Lung (tissue), 11 donors: ENCODE measurements at regions not wholly inside any gene's neighbourhood (a gene's known extent, or its start where the extent isn't known, plus 50 kb on each side); places are given as distances from the start of the nearest gene placed in this dataset.
A peak's percentile ranks its signal among the peaks of the same experiment; 100 is the strongest.

Source experiments
- ATAC-seq: fragments of 200-7000 bp; cut with Tn5 transposase; one replicate; pipeline ENCODE4 v1.9.1; 2020; ENCODE audit warnings: moderate number of reproducible peaks; ENCODE audit not compliant: insufficient read depth, low FRiP score
- DNase-seq, 3 donors: peaks; one replicate each; pipeline ENCODE4 v3.0.0-alpha.2; 2013 to 2017
- H3K27ac ChIP-seq, 2 donors: one replicate each; pipeline ENCODE4 v1.5.1; 2013; ENCODE audit warnings: mild to moderate bottlenecking in 2 of 2, moderate library complexity in 2 of 2, control low read depth in 1 of 2, inconsistent platforms in 1 of 2, low read depth in 1 of 2, low read length in 1 of 2
- H3K27me3 ChIP-seq, 3 donors: one replicate each; pipeline ENCODE4 v1.5.1; 2013; ENCODE audit warnings: low read length in 2 of 3; ENCODE audit not compliant: control insufficient read depth in 3 of 3, insufficient read depth in 3 of 3
- H3K36me3 ChIP-seq, 4 donors: one replicate each; pipeline ENCODE4 v1.5.1; 2013; ENCODE audit warnings: low read length in 4 of 4, mild to moderate bottlenecking in 1 of 4, moderate library complexity in 1 of 4; ENCODE audit not compliant: control insufficient read depth in 4 of 4, insufficient read depth in 4 of 4
- H3K4me1 ChIP-seq, 5 donors: one replicate each; pipeline ENCODE4 v1.5.1; 2013; ENCODE audit warnings: low read length in 5 of 5, mild to moderate bottlenecking in 2 of 5, moderate library complexity in 1 of 5; ENCODE audit not compliant: control insufficient read depth in 5 of 5, insufficient read depth in 5 of 5
- H3K4me3 ChIP-seq: one replicate; pipeline ENCODE4 v1.5.1; 2013; ENCODE audit warnings: mild to moderate bottlenecking, control low read depth, moderate library complexity
- H3K9ac ChIP-seq, 2 donors: one replicate each; pipeline ENCODE4 v1.5.1; 2013; ENCODE audit warnings: low read length in 2 of 2, control low read depth in 1 of 2; ENCODE audit not compliant: insufficient read depth in 1 of 2
- H3K9me3 ChIP-seq, 4 donors: one replicate each; pipeline ENCODE4 v1.5.1; 2013; ENCODE audit warnings: low read length in 3 of 4, mild to moderate bottlenecking in 1 of 4, moderate library complexity in 1 of 4; ENCODE audit not compliant: control insufficient read depth in 4 of 4, insufficient read depth in 3 of 4
- CTCF ChIP-seq: IDR thresholded peaks from 2 replicates; pipeline ENCODE4 v1.5.1; 2012; ENCODE audit warnings: mild to moderate bottlenecking; ENCODE audit errors: control extremely low read depth, extremely low read depth
- WGBS, 2 donors: extraction: QIAGEN DNeasy Blood & Tissue Kit; methylation state at CpG; one replicate each; pipeline ENCODE4 v1.1.7; 2013; 5-methylcytosine and 5-hydroxymethylcytosine counted together
- donor health status: control.
- donor health status: control.
- donor health status: Bipolar disorder and iron deficiency.
- donor health status: healthy.
- donor health status: DM: yes; HTN: yes; CAD: no.

DNA sequence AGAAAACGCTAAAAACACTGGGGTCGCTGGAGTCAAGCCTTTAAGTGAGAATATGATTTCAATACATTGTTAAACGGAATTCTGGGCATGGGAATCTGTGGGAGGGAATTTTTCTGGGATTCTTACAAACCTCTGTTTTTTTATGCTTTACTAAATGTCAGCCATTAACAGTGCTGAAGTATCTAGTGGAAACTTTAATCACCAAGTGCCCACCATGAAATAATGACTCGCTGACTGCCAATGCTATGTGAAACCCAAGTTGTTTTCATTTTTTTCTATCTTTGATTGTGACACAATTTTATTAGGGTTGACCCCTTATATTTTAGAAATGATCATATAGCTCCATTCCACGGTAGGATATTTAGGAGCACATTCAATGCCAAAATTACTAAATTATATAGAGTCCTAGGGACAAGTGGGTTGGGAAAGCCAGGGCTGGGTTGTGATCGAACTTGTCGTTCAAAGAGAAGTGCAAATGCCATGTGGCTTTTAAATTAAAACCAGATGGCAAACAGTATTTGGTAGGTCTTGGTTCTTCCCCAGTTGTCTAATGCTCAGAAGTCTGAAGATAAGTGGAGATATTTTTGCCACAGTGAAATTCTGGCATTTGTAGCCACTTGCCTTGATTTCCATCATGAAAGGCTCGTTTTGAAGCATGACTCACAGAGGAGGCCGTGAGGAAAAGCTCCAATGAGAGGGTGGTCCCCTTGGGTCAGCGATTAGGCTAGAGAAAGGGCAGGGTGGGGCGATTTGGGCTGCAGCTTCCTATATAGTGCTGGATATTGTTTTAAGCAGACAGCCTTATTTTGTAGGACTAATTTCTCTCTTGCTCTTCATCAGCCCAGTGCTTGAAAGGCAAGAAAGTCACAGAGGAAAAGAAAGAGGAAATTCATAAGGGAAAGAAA is 254.4 kb upstream of the JAG1 start:
- Histone ChIP-seq H3K27me3 (no peaks in the 10 kb centered on the region), H3K27ac (no peak overlapping the region), H3K9me3 (peaks cover 0 to 2% (median 0%) of the 10 kb centered on the region in 4 donors), H3K9ac (no peak overlapping the region), H3K4me1 (peaks cover 0 to 43% (median 4%) of the 10 kb centered on the region in 5 donors), H3K4me3 (no peak overlapping the region), H3K36me3 (no peaks in the 10 kb centered on the region)
- DNase-seq (peak in 1 of 3 donors; percentile 61), ATAC-seq (no peak)
- TF ChIP-seq CTCF, result no peak
- WGBS, 2 donors, result 77 to 81% methylated on average over 11 of the region's 11 CpGs

- ATAC-seq (no peak), DNase-seq (peak; percentile 65 to 92 (median 91))
- Histone ChIP-seq H3K36me3 (no peaks in the 10 kb centered on the region), H3K4me1 (peaks cover 0 to 35% (median 4%) of the 10 kb centered on the region in 5 donors), H3K27ac (no peak overlapping the region), H3K9me3 (peaks cover 0 to 2% (median 0%) of the 10 kb centered on the region in 4 donors), H3K27me3 (no peaks in the 10 kb centered on the region), H3K9ac (no peak overlapping the region), H3K4me3 (no peak overlapping the region)
- TF ChIP-seq CTCF, result no peak
- WGBS, 2 donors, result 72 to 75% methylated on average over 2 of the region's 2 CpGs
Measured at GRCh38 chr20:10928841-10929421, 255.1 kb upstream of the JAG1 start.

GRCh38 chr20:10935658-10936402 is 262.0 kb upstream of the JAG1 start:
- H3K9me3 ChIP-seq, result no peaks in the 10 kb centered on the region
- H3K4me1 ChIP-seq, result no peaks in the 10 kb centered on the region
- H3K27me3 ChIP-seq, result no peaks in the 10 kb centered on the region
- no peaks in the 10 kb centered on the region for H3K36me3 ChIP-seq
- 69 to 79% methylated on average over 5 of the region's 5 CpGs for WGBS, 2 donors
- H3K4me3 ChIP-seq, result no peak overlapping the region
- ATAC-seq (no peak), DNase-seq (no peak)
- TF ChIP-seq CTCF, result no peak
- H3K9ac ChIP-seq, result no peak overlapping the region
- H3K27ac ChIP-seq, result no peak overlapping the region
